ENCODE measurements at regions not wholly inside any gene's neighbourhood (a gene's known extent, or its start where the extent isn't known, plus 50 kb on each side); places are given as distances from the start of the nearest gene placed in this dataset.
"Not testable (repeated sequence)": the region's sequence is repeated elsewhere in the genome, so short reads cannot be mapped to it uniquely, and the experiment has no call there.

DNA sequence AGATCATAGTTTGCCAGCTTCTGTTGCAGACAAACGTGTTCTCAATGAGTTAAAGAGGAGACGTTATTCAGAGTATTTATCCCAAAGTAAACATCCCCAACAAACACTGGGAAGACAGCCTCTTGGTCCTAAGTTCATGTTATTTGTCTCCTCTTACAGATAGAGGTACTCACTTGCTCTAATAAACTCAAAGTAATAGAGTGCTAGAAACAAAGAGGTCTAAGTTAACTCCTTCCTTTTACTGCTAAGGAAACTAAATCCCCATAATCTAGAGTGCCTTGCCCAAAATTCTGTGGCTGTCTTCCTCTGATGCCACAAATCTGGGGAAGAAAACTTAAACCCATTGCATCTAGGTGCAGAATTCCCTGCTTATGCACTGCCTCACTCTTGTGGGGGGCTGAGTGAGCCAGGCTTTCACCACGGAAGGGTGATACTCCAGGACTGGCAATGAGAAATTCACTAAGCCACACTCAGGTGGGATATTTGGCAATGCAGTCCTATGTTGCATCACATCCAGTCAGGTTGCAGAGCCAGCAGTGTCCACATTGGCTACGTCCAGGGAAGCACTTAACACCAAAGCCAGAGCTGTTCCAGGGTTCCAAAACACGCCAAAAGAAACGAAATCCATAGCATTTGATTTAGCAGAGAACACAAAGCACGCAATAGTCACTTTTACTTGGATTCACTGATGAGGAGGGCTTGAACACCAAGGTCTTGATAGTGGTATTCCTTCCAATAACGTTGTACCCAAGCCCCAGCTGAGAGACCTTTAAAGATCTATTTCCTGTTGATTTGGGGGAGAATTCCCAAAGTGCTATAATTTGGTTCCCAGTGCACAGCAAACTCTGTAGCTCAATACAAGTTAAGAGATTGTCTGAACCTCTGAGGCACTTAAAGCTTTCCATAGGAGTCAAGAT lies 81.0 kb upstream of the FOXQ1 start:
- in situ Hi-C loops (cut with MboI; ENCODE audit: low sequenced_read_pairs): no loop called here

DNA sequence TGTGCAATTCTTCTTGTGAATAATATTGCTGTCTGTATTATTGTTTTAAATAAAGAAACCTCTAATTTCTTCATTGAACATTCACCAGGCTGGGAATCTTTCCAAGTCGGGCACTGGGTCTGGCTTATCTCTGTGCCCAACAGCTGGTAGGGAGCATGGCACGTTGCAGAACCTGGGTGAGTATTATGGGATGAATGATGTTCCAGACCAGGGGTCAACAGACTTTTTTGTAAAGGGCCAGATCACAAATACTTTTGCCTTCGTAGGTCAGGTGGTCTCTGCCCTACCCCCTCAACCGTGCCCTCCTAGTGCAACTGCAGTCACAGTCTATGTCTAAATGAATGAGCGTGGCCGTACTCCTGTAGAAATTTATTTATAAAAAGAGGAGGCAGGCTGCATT lies 81.6 kb upstream of the FOXQ1 start:
- in situ Hi-C loops (cut with MboI; ENCODE audit: low sequenced_read_pairs): no loop called here

DNA sequence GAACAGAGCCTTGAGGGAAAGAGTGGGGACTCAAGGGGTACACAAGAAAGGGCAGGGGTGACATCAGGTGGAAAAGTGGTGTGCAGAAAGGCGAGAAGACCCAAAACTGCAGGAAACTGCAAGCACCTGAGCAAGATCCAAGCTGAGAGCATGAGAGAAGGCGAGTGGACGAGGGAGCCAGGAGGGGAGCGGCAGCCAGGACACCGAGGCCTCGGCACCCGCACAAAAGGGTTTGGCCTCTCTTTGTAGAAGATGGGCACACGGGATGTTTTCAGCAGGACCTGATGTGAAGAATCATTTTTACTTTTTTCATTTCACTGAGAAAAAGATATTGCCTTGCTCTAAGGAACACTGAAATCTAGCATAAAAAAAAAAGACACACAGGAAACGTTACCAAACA lies 82.1 kb upstream of the FOXQ1 start:
- in situ Hi-C loops (cut with MboI; ENCODE audit: low sequenced_read_pairs): no loop called here

DNA sequence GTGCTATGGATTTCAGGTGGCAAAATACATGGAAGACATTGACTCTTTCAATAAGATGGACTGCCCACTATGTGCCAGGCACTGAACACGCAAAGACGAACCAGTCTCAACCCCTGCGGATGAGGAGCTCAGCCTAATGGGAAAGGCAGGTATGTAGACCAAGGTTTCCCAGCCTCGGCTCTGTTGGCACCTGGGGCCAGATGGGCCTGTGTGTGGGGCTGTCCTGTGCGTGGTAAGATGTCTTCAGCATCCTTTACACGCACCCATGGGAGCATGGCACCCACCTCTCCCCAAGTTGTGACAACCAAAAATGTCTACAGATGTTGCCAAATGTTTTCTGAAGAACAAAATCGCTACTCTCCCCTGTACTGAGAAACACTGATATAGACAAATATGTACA lies 82.6 kb upstream of the FOXQ1 start:
- in situ Hi-C loops (cut with MboI; ENCODE audit: low sequenced_read_pairs): no loop called here

DNA sequence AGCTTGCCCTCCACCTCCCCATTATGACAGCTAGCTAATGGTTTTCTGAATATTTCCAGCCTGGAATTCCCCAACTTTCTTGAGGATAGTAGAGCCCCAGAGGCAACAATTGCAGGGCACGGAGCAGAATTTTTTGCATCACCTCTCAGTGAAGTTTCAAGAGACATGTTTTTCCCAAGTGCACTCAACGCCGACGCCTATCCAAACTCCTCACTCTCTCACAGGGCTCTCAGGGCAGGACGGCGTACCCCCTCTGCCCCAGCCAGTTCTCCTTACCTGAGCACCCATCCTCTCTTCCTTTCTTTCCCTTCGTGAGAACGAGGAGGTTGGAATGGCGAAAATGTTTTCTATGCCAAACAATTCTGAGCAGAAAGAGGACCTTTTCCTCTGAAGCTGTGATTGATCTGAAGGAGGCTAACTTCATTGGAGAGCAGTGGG lies 83.1 kb upstream of the FOXQ1 start:
- in situ Hi-C loops (cut with MboI; ENCODE audit: low sequenced_read_pairs): no loop called here

DNA sequence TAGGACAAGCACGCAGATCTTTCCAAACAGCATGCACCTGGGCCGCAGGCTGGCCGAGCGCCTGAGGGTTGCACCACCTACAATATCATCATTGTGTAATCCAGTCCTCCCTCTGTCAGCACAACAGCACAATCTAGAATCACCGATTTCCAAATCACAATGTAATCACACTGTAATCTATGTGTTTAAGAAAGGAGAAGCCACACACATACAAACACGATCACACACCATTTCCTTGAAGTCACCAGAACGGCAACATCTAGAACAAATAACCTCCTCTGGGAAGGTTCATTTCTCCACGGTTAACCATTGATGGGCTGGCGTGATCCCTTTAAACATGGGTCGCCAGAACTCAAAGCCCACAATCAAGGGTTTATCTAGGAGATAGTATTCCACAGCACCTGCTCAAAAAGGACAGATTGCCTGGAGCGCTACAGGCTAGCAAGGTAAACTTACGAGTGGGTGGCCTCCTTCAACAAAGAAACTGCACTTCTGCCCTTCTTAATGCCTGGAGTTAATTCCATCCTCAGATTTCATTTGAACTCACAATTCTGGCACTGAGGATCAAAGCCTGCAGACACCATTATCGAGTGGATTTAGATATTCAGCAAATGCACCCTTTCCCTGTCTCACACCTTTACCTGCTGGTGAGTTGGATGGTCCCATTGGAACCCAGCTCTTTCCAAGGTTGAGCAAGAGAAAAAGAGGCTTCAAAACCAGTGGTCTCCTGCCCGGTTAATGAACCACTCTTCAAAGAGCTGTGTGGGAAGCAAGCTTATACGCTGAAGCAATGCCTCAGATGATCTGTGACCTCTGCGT lies 83.8 kb upstream of the FOXQ1 start:
- in situ Hi-C loops (cut with MboI; ENCODE audit: low sequenced_read_pairs): no loop called here

DNA sequence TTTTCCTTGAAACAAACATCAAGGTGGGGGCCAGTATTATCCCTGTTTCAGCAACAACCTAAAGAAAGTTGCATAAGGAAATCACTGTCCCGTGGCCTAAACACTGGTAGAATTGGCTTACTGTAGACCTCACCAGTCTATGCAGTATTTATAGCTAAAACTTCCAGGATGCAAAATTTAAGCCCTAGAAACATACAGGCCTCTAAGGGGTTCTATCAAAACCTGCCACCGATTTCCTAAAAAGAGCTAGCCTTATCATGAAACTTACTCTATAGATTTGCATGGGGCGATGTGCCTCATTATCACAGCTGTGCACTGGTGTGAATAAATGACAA lies 84.3 kb upstream of the FOXQ1 start:
- in situ Hi-C loops (cut with MboI; ENCODE audit: low sequenced_read_pairs): no loop called here

DNA sequence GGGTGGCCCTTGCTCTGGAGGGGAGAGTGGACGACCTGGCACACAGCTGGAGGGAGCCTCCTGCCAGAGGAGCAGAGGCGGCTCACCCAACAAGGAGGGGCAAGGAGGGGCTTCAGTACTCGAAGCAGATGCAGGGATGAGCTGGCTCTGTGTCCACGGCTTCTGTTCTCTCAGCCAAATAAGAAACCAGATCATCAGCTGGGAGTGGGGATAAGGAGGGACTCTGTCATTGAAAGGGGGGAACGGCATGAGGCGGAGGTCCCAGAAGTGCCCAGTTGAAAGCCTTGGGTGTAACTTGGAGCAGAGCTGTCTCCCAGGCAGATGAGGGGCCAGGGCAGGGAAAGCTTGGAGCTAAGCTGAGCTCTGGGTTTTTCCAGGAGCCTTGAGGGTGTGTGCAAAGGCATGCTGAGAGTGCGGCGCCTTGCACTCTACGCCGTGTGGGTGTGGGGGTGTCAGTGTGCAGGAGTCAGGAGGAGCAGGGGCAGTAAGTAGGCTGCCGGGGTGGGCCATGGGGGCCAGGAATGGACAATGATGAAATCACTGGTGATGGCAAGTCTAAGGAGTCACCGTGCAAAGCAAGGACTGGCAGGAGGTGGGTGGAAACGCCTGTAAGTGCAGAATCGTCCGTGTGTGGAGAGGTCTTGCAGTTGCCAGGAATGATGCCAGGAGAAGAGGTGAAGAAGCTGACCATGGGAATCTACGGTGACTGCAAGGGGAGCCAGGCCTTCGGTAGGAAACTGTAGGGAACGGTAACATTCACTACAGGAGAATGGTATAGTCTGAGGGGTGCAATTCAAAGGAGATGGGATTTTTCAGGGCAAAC lies 85.4 kb upstream of the FOXQ1 start:
- in situ Hi-C loops (cut with MboI; ENCODE audit: low sequenced_read_pairs): no loop called here

DNA sequence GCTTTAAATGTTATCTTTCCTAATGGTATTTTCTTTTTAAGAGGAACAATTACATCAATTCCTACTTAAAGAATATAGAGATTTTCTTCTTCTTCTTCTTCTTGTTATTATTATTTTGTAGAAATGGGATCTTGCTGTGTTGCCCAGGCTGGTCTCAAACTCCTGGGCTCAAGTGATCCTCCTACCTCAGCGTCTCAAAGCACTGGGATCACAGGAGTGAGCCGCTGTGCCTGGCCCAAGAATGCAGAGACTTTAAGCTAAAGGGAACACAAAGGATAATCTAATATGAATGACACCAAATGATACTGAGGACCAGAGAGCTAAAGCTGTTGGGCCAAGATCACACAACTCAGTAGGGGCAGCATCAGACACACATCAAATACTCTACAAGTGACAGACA lies 87.4 kb upstream of the FOXQ1 start:
- in situ Hi-C loops (cut with MboI; ENCODE audit: low sequenced_read_pairs): no loop called here

DNA sequence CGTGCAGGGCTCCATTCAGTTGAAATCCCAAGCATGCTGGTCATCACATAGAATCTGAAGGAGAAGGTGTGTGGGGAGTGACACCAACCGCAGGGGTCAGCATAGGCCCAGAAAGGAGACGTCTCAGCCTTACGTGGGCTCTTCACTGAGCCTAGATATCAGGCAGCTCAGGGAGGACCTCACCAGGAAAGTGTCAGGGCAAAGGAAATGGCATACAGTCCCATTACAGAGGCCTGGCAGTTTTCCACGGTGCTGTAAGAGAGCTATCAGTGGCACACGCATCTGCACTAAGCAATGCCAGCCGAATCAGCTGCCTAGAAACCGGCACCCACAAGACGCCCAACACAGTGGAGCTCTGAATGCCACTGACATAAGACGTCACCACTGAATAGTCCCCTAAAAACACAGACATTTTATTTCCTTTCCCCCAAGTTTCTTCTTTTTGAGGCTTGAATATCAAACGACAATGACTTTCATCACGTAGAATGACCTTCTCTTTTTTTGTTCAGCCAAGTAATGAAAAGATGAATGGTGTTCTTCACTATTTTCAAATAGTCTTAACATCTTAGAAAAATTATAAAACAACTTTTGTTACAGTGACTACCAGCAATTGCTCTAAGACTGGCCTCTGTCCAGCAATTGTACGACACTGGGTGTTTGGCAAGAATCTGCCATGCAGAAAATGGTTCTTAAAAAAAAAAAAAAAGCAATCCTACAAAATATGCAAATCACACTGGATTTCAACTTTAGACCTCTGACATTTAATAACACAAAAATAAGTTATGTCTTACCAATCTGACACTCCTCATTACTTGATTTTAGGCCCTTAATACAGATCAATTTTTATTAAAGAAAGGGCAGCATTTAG lies 88.9 kb upstream of the FOXQ1 start:
- in situ Hi-C loops (cut with MboI; ENCODE audit: low sequenced_read_pairs): no loop called here

DNA sequence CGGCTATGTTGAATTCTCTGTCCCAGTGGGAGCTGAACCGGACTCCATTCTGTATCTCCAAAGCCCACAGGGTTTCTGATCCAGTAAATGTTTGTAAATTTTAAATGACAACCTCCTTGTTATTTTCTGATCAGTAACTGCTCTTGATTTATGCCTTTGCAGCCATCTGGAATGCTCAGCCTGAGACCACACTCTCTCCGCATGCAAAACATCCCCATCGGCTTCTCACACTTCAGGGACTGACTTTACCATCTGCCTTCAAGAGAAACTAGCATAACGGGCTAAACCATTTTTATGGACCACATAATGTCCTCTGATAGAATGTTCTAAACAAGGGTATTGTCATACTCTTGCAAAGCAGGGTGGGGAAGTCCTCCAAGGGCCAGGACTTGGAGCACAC lies 94.5 kb upstream of the FOXQ1 start:
- in situ Hi-C loops (cut with MboI; ENCODE audit: low sequenced_read_pairs): no loop called here

DNA sequence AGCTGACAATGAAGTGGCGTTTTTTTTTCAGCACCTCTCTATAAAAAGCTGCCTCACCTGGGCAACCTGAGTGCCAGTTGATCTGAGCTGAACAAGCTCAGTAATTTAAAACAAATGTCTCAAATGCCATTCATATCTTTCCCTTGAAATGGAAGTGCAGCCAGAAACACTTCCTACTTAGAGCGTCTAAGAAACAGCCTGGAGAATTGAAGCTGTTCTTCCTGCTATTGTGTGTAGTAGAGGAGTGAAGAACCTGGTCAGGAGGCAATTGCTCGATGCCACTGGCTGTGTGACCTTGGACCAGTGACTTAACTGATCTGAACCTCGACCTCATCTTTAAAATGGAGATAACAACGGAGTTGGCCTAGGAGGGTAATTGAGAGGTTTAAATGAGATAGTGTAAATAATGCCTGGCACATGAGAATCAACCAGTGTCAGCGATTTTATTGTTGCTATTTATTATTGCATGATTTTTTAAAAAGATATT lies 95.4 kb upstream of the FOXQ1 start:
- in situ Hi-C loops (cut with MboI; ENCODE audit: low sequenced_read_pairs): no loop called here

DNA sequence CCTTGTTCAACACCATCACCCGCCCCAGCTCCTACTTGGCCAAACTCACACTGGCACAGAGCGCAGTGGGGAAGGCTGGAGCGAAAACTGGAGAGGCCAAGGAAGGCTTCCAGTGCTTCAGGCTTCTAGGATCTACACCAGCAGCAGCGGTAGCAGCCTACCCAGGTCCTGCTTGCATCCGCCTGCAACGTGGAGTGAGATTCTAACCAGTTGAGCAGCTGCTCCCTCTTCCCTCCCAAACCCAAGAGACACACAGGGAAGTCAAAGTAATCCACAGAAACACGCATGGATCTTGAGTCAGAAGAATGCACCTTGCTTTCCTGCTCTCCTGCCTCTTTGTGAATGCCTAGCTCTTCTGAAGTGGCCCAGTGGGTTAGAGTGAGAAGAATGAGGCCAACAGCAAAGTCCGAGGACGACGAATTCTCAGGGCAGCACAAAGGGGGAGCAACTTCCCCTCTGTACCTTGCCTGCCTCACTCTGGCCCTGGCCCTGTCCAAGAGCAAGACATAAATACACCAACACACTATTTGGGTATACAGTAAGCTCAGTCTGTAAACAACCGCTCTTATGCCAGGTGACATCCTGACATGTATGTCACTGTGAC lies 95.9 kb upstream of the FOXQ1 start:
- in situ Hi-C loops (cut with MboI; ENCODE audit: low sequenced_read_pairs): no loop called here

DNA sequence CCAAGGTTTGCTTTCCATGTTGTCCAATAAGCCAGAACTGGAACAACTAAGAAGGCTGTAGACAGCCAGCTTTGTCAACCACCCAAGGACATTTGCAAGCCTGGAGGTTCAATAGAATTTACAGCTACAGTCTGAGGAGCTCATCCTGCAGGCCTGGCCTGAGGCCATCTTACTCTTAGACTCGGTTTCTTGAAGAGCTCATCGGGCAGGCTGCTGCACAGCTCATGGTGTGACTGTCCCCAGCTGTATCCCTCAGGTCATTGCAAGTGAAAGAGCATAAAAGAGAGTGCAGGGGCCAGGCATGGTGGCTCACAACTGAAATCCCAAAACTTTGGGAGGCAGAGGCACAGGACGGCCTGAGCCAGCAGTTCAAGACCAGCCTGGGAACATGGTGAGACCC lies 96.9 kb upstream of the FOXQ1 start:
- in situ Hi-C loops (cut with MboI; ENCODE audit: low sequenced_read_pairs): no loop called here

DNA sequence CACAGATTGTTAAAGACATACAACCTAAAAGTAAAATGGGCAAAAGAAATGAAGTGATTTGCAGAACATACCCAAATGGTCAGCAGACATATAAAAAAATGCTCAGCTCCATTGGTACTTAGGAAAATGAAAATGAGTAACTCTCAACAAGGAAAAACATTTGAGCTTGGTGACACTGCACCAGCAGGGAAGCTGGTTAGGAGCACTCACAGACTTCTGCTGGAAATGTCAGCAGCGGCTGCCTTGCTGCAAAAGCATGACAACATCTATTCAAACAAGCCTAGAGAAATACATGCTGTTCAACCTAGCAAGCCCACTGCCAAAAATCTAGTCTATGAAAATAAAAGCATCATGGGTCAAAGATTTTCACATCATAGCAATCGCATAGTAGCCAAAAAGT lies 99.0 kb upstream of the FOXQ1 start:
- in situ Hi-C loops (cut with MboI; ENCODE audit: low sequenced_read_pairs): no loop called here

DNA sequence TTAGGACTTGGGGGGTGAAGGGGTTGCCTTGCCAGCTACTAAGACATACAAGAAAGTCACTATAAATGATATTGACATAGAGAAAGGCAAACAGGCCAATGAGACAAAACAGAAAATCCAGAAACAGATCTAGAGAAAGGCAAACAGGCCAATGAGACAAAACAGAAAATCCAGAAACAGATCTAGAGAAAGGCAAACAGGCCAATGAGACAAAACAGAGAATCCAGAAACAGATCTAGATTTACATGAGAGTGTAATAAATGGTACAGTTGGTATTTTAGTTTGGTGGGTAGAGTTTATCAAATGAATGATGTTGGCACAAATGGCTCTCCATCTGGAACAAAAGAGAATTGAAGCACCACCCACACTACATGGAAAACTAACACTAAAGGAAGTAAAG lies 99.8 kb upstream of the FOXQ1 start:
- in situ Hi-C loops (cut with MboI; ENCODE audit: low sequenced_read_pairs): not testable (repeated sequence)

DNA sequence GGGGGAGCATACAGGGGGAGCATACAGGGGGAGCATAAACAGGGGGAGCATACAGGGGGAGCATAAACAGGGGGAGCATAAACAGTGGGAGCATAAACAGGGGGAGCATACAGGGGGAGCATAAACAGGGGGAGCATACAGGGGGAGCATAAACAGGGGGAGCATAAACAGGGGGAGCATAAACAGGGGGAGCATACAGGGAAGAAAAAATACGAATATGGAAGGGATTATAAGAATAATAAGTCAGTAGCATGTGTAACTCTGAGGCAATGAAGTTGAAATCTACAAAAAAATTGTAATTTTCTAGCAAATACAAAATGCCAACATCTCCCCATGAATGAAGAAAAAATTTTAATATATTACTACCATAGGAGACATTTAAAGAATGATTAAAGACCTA lies 101.3 kb upstream of the FOXQ1 start:
- in situ Hi-C loops (cut with MboI; ENCODE audit: low sequenced_read_pairs): not testable (repeated sequence)

DNA sequence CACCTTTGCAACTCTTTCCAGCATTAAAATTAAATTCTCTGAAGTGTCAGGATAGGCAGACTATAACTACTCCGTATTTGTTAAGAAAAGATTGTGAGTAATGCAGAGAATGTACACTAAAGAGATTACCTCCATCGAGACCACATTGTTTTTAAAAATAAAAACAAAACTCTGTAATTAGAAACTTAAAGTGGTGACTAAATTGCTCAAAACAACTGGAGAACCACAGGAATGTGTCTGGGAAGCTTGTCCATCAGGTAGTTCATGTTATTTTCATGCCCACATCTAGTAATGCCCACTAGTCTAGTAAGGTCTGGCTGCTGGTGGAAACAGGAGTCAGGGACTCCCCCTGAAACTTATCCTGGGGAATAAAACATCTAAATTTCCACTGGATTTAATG lies 103.0 kb upstream of the FOXQ1 start:
- in situ Hi-C loops (cut with MboI; ENCODE audit: low sequenced_read_pairs): no loop called here

DNA sequence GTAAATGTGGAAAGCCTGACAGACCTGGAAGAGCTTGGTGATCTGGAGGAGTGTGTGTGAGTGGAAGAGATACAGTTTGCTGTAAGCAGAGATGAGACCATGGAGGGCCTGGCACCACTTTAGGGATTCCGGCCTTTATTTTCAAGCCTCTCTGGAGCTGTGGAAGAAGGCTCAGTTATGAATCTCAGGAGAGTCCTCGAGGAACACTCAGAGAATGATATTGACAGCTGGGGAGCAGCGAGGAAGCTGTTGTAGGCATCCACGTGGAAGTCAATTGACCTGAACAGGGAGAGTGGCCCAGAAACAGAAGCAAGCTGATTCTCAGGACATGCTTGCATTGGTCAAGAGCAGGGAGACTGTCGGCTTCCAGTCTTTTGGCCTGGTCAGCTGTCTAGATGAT lies 108.4 kb upstream of the FOXQ1 start:
- in situ Hi-C loops (cut with MboI; ENCODE audit: low sequenced_read_pairs): no loop called here

DNA sequence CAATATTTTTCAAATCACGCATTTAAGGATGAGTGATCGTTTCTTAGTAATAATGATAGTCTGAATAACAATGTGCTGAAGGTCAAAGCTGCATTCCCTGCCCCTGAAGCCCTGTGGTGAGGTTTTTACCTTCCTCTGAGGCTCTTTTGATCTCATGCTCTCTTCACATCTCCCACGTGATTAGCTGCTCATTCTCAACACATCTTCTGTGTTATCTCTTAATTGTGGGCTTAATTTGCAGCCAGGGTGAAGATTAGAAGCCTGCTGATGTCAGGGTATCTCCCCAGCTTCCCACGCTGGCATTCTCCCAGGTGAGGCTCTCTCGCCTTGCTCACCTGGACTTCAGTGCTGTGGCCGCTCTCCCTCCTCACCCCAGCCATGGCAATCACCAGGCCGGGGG lies 109.7 kb upstream of the FOXQ1 start:
- in situ Hi-C loops (cut with MboI; ENCODE audit: low sequenced_read_pairs): no loop called here

Data from HL-60/S4 treated with retinoic acid at 250 ng/mL for 4 days and 3 days (cell line).